DOHH2 (cell line): ENCODE measurements at regions not wholly inside any gene's neighbourhood (a gene's known extent, or its start where the extent isn't known, plus 50 kb on each side); places are given as distances from the start of the nearest gene placed in this dataset.

Source experiments
- CTCF ChIP-seq: fragments of 200-600 bp; sonication (generic); IDR thresholded peaks from one replicate; pipeline ENCODE4 v1.5.1; 2014; ENCODE audit warnings: antibody characterized with exemption, mild to moderate bottlenecking, low read depth, low read length; ENCODE audit not compliant: poor library complexity, severe bottlenecking
- EZH2phosphoT487 ChIP-seq: fragments of 200-600 bp; sonication (generic); IDR thresholded peaks from 2 replicates; pipeline ENCODE4 v1.6.1; 2017; ENCODE audit warnings: borderline replicate concordance, mild to moderate bottlenecking, antibody characterized with exemption, low read length, moderate library complexity, mixed read lengths

GRCh38 chr5:111813537-111813936 lies 56.5 kb upstream of the NREP start:
- TF ChIP-seq CTCF (no peak), EZH2phosphoT487 (no peak)
